ENCODE measurements at regions not wholly inside any gene's neighbourhood (a gene's known extent, or its start where the extent isn't known, plus 50 kb on each side); places are given as distances from the start of the nearest gene placed in this dataset.

DNA sequence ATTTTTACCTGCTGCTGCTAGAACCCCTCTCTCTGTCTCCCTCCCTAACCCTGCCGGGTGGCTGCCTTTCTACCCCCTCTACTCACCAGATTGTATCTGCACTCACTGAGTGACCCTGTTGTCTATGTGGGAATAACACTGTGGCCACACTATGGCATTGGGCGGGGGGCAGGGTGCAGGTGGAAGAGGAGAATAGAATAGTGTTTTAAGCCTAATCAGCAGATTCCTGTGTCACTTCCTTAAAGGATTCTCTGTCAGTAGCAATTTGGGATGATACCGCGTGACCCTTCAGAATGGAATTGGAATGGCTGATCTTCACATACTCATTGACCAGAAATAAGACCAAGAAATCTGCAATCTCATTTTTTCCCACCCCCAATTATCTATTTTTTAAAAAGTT, 67.1 kb upstream of the ANKRD1 start:
- TF ChIP-seq GABPA (IDR thresholded peaks at IDR 0.05; ENCODE audit: low read depth) (no peak), POLR2AphosphoS5 (IDR thresholded peaks at IDR 0.05; ENCODE audit: low read depth) (no peak)
- TF ChIP-seq, protein P1, sequence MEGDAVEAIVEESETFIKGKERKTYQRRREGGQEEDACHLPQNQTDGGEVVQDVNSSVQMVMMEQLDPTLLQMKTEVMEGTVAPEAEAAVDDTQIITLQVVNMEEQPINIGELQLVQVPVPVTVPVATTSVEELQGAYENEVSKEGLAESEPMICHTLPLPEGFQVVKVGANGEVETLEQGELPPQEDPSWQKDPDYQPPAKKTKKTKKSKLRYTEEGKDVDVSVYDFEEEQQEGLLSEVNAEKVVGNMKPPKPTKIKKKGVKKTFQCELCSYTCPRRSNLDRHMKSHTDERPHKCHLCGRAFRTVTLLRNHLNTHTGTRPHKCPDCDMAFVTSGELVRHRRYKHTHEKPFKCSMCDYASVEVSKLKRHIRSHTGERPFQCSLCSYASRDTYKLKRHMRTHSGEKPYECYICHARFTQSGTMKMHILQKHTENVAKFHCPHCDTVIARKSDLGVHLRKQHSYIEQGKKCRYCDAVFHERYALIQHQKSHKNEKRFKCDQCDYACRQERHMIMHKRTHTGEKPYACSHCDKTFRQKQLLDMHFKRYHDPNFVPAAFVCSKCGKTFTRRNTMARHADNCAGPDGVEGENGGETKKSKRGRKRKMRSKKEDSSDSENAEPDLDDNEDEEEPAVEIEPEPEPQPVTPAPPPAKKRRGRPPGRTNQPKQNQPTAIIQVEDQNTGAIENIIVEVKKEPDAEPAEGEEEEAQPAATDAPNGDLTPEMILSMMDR (IDR thresholded peaks at IDR 0.05; ENCODE audit: insufficient read depth, low read length), result no peak

Data from HL-60 (cell line).